Stimulated activated CD8-positive, alpha-beta memory T cell treated with anti-CD3 and anti-CD28 coated beads, Interleukin-2, amount 100 ng/mL, for 48 hours (primary cell): ENCODE measurements at regions not wholly inside any gene's neighbourhood (a gene's known extent, or its start where the extent isn't known, plus 50 kb on each side); places are given as distances from the start of the nearest gene placed in this dataset.
"Not testable (repeated sequence)": the region's sequence is repeated elsewhere in the genome, so short reads cannot be mapped to it uniquely, and the experiment has no call there.

Source experiments
- DNase-seq, 2 donors: peaks; one replicate each; pipeline ENCODE4 v3.0.0-alpha.2; 2020; ENCODE audit warnings: low read depth in 2 of 2

DNA sequence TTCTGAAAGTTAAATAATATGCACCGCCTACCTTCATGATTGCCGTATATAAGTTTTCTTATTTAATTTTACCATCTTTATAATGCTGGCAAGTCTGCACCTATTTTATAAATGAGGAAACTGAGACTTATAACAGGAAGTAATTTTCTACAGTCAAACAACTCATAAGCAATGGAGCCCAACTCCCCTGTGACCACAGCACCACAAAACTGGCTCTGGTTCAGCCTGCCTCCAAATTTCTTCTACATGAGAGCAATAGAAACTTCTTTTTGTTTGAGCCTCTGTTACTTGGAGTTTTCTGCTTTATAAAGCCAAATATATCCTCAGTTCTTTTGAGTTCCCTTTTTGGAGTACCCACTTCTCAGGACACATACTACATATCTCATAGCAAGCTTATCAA, 131.1 kb upstream of the HSF2 start:
- DNase-seq, result no peak

DNA sequence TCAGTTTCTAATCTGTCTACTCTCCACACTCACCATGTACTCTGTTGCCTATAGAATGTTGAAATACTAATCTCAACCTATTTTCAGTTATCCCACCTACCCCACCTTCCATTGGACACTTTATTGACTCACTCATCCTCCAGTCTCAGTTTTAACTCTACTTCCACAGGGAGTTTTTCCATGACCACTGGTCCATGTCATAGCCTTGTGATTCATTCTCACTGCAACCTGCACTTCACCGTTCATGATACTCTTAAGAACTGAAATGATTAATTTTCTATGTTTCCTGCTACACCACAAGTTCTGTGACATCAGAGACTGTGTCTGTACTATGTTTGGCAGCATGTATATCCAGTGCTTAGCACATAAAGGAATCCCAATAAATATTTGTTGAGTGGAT, 122.8 kb upstream of the HSF2 start:
- DNase-seq, result no peak

DNA sequence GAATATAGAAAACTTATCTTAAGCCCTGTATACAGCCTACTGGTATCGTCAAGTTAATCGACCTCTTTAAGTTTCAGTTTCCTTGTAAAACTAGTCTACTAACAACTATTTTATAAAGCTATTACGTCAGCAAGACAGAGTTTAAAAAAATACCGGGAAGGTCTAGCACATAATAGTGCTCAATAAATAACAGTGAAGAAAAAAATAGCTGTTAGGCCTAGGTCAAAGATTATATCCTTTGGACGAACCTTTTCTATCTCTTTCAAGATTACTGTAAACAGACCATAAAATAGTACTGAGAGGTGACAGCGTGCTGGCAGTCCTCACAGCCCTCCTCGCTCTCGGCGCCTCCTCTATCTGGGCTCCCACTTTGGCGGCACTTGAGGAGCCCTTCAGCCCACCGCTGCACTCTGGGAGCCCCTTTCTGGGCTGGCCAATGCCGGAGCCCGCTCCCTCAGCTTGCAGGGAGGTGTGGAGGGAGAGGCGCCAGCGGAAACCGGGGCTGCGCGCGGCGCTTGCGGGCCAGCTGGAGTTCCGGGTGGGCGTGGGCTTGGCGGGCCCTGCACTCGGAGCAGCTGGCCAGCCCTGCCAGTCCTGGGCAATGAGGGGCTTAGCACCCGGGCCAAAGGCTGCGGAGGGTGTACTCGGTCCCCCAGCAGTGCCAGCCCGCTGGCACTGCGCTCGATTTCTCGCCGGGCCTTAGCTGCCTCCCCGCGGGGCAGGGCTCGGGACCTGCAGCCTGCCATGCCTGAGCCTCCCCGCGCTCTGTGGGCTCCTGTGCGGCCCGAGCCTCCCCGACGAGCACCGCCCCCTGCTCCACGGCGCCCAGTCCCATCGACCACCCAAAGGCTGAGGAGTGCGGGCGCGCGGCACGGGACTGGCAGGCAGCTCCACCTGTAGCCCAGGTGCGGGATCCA, 119.1 kb upstream of the HSF2 start:
- DNase-seq, result not testable (repeated sequence)

DNA sequence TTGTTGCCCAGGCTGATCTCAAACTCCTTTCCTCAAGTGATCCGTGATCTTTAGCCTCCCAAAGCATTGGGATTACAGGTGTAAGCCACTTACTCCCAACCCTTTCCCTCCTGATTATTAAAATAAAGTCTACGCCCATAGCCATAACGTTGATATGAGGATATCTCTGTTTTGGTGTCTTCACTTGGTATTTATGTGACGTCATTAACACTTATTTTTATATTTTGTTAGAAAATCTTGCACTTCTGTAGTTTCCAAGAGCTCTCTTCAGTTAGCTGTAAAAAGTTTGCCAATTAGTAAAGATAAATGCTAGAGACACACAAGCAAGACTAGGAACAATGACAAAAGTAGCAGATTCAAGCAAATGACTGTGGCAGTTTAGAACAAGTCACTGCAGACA, 115.6 kb upstream of the HSF2 start:
- no peak for DNase-seq

DNA sequence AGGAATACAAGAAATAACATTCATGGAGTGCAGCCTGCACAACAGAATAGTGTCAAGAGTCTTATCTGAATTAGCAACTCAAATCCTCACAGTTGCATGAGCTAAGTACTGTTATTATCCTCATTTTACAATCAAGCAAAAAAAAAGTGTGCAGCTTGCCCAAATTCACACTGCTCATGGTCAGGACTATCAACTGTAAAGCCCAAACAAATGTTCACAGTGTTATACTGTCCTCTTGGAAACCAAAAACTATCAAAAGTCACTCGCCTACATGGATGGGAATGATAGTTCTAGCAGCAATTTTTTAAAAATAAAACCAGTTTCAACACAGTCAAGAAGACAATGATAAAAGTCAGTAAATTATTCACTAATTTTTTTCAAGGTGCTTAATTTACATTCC, 114.6 kb upstream of the HSF2 start:
- DNase-seq, result no peak

DNA sequence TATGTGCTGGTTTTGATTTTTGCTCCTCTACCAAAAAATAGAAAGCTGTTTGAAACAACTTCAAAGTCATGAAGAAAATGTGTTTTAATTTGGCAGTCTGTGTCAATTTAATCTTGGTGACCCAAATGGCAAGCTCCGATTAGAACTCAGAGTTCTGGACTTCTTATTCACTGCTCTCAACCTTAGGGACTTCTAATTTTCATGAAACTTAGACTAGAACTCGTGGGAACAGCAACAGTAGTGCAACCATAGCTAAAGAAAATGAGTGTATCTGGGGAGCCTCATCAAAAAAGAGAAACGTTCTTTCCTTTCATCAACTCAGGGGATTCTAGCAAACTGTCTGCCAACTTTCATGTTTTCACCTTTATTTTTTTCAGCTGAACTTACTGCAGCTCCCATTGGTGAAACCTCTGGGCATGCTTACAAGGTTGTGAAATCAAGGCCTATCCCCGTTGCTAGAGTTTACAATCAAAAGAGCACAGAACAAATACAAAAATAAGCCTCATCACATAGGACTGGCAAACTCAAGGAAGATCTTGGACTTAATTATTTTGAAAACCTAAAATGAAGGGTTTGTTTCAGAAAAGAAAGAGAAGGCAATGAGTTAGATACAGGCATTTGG, 114.0 kb upstream of the HSF2 start:
- no peak for DNase-seq

DNA sequence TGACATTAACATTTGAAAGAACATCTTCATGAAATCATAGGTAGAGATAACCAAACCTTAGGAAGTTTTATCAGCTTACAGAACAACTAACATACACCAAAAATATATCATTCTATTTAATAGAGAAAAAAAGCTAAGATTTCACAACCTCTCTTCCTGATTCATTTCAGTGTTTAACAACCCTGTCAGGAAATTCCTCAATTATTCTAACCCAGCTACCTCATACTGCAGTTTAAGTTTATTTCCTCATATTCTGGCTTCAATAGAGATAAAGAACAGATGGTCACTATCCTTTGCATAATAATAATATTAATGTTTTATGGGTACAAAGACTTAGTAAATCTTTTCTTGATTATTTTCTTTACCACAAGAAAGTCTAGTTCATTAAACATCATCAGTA, 112.9 kb upstream of the HSF2 start:
- no peak for DNase-seq

DNA sequence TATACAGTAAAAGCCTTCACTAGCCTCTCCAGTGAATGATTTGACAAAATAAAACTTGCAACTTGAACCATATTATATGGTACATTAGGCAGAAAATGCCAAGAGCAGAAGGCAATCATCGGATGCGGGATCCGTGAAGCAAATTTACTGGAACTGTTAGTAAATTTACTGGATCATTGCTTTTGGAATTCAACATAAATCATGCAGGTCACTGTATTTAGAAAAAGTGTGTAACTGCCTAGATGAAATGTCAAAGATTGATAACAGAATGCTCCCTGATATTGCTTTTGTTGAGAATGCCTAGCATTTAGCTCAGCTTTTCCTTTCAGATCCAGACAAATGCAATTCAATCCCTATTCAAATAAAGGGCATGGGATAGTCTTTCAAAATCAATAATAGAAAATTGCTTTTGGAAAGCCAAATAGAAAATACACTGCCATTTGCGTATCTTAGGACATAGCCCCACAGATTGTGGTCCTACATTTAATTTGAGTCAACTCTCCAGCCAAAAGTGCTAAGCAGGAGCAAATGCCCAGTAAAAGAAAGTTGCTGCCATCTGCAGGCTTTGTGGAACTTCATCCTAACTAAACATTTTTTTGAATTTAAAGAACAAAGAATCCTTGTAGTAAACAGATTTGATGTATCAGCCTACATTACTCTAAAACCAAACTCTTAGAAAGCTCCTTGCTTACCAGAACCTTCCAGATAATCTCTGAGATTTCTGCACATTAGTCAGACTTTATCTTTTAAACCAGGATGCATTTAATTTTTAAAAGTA, 109.5 kb upstream of the HSF2 start:
- no peak for DNase-seq

DNA sequence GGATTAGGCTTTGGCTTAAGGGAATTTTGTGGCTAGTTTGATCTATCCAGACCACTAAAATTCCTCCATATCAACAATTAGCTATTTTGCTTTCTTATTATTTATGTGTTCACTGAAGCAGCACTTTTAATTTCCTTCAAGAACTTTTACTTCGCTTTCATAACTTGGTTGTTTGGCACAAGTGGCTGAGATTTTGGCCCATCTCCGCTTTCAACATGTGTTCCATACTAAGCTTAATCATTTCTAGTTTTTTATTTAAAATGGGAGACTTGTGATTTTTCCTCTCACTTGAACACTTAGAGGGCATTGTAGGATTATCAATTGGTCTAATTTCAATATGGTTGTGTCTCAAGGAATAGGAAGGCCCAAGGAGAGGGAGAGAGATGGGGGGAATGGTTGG, 102.4 kb upstream of the HSF2 start:
- no peak for DNase-seq

DNA sequence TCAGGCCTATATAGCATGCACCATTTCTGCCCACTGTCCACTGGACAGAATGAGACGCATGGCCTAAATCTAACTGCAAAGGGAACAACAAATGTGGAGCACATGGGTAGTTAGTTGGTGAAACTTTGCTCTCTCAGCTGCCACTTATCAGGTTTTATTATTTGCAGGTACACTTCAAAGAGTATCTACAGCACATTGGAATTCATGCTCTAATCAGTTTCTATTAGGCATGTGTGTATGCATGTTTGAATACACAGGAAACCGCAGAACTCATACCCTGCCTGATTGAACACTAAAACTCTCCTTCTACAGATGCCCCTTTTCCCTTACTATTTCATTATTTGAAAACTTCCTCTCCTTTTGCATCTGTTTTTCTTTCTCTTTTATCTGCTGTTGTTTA, 97.4 kb upstream of the HSF2 start:
- no peak for DNase-seq

DNA sequence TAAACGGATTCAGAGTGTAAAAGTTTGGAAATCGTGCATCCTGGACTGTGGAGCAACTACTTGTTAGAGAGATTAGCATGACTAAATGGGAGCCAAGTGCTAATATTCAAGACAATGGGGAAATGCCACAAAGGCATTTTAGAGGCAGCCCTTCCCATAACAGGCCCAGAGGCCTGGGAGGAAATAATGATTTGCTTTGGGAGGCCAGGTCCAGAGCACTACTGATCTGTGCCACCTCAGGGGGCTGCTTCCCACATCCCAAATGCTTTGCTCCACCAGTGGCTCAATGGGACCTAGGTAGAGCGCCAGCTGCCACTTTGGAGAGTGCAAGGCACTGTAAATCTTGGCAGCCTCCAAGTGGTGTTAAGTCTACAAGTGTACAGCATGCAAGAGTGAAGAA, 91.9 kb upstream of the HSF2 start:
- DNase-seq, result no peak

DNA sequence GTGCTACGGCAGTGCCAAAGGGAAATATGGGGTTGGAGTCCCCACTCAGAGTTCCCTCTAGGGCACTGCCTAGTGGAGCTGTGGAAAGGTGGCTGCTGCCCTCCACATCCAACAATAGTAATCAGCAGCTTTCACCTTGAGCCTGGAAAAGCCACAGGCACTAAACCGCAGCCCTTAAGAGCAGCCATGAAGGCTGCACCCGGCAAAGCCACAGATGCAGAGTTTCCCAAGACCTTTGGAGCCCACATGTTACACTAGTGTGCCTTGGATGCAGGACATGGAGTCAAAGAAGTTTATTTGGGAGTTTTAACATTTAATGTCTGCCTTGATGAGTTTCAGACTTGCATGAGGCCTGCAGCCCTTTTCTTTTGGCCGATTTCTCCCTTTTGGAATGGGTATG, 91.4 kb upstream of the HSF2 start:
- DNase-seq, result no peak

DNA sequence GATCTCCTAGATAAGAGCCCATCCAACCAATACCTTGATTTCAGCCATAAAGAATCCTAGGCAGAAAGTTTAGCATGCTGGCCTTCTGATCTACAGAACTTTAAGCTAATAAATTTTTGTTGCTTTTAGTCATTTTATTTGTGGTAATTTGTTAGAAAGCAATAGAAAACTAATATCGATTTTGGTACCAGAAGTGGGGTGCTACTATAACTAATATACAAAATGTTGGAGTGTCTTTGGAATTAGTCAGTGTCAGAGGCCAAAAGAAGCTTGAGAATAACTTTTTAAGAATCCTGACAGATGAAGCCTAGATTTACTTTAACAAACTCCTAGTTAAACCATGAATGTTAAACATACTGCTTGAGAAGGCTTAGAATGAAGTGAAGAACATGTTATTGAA, 83.6 kb upstream of the HSF2 start:
- DNase-seq, result no peak

DNA sequence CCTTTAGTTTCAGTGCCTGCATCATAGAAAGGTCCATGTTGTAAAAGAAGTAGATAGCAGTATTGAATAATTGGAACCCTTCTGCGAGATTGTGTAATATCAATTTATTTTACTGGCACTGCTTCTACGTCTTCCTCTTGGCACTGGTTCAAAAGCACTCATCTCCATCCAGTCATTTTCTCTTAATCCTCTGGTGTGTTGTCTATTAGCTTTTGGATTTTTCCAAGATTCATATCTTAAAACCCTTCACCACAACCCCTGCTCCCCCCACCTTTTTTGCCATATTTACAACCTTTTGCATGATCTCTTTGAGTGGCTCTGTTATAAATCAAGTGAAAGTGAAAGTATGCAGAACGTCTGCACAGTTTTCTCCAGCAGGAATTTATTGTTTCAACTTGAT, 76.6 kb upstream of the HSF2 start:
- DNase-seq, result no peak

DNA sequence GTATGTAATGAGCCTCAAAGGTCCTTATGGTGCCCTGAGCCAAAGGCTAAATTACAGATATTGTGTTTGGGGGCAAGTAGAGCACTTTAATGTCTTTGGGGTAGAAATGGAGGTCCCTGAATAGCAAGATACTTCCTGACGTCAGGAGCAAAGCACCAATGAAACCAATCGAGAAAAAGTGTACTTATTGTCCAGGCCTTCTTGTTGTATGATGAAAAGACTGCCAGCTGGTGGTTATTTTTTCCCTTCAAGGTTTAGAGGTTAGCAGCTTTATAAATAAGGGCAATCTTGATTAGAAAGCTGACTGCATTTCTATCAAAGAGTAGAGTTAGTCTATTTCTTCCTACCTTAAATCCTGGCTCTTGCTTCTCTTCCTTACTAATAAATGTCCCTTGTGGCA, 76.1 kb upstream of the HSF2 start:
- DNase-seq, result no peak

DNA sequence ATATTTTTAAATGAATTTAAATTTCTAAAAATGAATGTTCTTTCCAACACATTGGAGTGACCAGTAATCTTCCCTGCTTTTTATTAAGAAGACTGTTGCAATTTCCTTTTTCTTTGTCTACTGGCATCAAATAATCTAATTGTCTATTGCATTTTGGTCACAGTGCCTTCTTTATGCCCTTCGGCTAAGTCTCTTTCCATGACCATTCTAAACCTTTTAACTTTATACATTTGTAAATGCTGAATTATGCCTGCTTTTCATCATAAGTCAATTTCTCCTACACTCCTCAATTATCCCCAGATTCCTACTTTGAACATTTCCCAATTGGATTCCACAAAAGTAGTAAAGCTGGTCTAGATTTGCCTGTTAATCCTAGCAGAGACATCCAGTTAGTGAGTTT, 69.1 kb upstream of the HSF2 start:
- no peak for DNase-seq

DNA sequence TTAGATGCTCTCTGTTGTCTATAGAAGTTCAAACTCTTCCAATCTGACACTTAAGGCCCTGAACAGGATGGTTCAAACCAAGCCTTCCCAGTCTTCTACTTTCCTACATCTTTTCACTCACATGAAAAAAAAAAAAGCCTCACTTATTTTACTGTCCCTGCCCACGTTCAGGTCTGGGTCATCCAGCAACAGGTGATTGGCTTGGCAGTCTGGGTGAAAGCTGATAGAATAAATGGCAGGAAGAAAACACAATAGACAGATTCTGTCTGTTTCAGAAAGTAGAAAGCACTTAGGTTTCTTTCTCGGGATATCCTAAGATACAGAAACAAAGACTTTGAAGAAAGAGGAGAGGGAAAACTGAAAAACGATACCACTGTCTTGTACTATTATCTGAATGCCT, 61.8 kb upstream of the HSF2 start:
- DNase-seq, result no peak

DNA sequence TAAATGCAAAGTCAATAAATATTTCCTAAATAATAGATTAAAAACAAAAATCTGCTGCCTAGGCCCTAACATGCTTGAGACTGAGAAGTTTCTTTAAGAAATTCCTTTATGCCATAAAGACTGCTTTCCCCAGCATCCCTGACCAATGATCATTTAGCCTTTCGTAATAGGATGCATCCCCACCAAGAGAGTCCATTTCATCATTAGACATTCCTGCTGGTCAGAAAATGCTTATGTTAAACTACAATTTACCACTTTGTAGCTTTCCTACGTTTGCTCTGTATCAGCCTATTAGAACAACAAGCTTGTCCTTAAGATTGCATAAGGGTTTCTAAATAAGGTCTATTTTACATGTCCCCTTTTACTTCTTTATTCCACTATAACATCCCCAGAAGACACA, 59.8 kb upstream of the HSF2 start:
- no peak for DNase-seq

DNA sequence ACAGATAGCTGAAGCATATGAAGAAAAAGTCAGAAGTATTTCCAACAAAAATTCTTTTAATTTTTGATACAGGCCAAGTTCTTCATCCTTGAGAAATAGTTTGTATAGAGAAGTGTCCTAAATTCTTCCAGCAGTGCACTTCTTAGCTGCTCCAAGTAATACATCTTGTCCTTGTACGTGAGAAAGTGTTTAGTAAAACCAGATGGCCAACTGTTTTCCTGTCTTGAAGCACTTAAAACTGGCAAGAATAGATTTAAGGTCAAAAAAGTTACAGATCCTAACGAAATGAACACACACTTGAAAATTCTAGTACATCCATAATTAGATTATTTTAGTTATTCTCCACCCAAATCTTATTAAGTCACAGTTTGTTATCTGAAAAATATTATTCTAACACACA, 52.2 kb upstream of the HSF2 start:
- no peak for DNase-seq

DNA sequence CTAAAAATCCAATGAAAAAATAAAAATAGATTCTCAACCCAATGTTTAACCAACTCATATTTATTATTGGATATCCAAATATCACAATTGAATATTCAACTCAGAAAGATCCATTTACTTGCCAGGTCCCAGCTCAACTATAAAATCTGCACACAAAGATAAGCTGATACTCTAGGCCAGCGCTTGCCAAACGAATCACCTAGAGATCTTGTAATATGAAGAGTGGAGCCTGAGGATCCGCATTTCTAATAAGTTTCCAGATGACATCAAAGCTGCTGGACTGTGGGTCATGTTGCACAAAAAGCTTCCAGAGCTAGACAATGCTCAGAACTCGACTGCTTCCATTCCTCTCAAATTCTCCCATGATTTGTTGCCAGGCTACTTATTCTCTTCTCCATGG, 51.7 kb upstream of the HSF2 start:
- DNase-seq, result no peak
